Kidney (tissue), 13 donors: ENCODE measurements at regions not wholly inside any gene's neighbourhood (a gene's known extent, or its start where the extent isn't known, plus 50 kb on each side); places are given as distances from the start of the nearest gene placed in this dataset.

Experiments
- DNase-seq, 5 donors: peaks; one replicate each; pipeline ENCODE4 v3.0.0-alpha.2; 2013 to 2020
- FAIRE-seq: peaks from 2 replicates; lab custom pipeline; 2012; peaks lifted over from hg19 to GRCh38; lab: Jason Lieb, UNC
- H3K27ac ChIP-seq, 2 donors: one replicate each; pipeline ENCODE4 v1.7.0; 2013; ENCODE audit warnings: low read depth in 2 of 2, low read length in 2 of 2, inconsistent platforms in 1 of 2
- H3K27me3 ChIP-seq: one replicate; pipeline ENCODE4 v1.7.1; 2013; ENCODE audit warnings: low read length, inconsistent platforms; ENCODE audit not compliant: control insufficient read depth, insufficient read depth
- H3K36me3 ChIP-seq, 3 donors: one replicate each; pipeline versions ENCODE4 v1.7.0 to v1.7.1; 2013; ENCODE audit warnings: low read length in 3 of 3, control low read depth in 1 of 3, inconsistent platforms in 1 of 3; ENCODE audit not compliant: insufficient read depth in 3 of 3, control insufficient read depth in 2 of 3
- H3K4me1 ChIP-seq, 3 donors: one replicate each; pipeline versions ENCODE4 v1.7.0 to v1.7.1; 2013; ENCODE audit warnings: low read length in 3 of 3, inconsistent platforms in 1 of 3, low read depth in 1 of 3; ENCODE audit not compliant: control insufficient read depth in 2 of 3, insufficient read depth in 2 of 3
- H3K4me3 ChIP-seq, 3 donors: one replicate each; pipeline versions ENCODE4 v1.7.0 to v1.8.1; 2013; ENCODE audit warnings: low read length in 3 of 3, control low read depth in 1 of 3, inconsistent platforms in 1 of 3
- H3K9ac ChIP-seq, 3 donors: one replicate each; pipeline versions ENCODE4 v1.7.0 to v1.7.1; 2013; ENCODE audit warnings: low read length in 3 of 3, control low read depth in 1 of 3, inconsistent platforms in 1 of 3
- H3K9me3 ChIP-seq, 3 donors: one replicate each; pipeline versions ENCODE4 v1.7.0 to v1.7.1; 2013; ENCODE audit warnings: low read length in 3 of 3, control low read depth in 1 of 3, inconsistent platforms in 1 of 3; ENCODE audit not compliant: control insufficient read depth in 2 of 3, insufficient read depth in 1 of 3
- intact Hi-C: fragments of 100-400 bp; cut with DNase I; formaldehyde crosslinking; loops from one replicate; pipeline ENCODE4 v1.11.1; 2022
- TF ChIP-seq, protein P1 (sequence below): IDR thresholded peaks from 3 replicates; pipeline ENCODE4 v1.5.1; 2012; ENCODE audit warnings: mild to moderate bottlenecking, moderate library complexity, borderline replicate concordance; ENCODE audit not compliant: insufficient read depth; ENCODE audit errors: extremely low read depth
- donor health status: control.
- donor health status: control.
- donor health status: control.
- donor health status: control.
- donor health status: control.
- donor health status: DM: yes; HTN: yes; CAD: no.
- donor health status: Normal renal cell carcinoma (clear cell type).

DNA sequence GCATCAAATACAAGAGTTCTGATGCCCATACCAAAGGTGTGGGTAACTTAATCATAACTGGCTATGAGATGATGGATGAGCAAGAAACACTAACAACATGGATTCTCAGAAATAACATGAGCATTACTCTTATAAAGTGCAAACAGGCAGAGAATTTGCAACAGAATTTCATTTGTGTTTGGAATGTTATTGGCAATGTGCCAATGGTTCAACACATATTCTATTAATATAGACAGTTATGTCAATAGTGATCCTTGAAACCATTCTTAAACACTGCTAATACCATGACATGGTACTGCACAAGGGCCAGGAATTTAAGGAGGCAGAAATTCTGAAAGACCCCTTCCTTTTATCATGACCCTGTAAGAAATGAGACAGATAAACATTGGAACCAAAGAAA is 217.1 kb upstream of the WSB1 start:
- DNase-seq (no peak), FAIRE-seq (no peak)
- no peaks in the 10 kb centered on the region for H3K4me1 ChIP-seq
- no peak overlapping the region for H3K9ac ChIP-seq
- no peak overlapping the region for H3K27ac ChIP-seq
- H3K9me3 ChIP-seq: no peaks in the 10 kb centered on the region
- no peaks in the 10 kb centered on the region for H3K27me3 ChIP-seq
- H3K36me3 ChIP-seq: no peaks in the 10 kb centered on the region
- TF ChIP-seq, protein P1, sequence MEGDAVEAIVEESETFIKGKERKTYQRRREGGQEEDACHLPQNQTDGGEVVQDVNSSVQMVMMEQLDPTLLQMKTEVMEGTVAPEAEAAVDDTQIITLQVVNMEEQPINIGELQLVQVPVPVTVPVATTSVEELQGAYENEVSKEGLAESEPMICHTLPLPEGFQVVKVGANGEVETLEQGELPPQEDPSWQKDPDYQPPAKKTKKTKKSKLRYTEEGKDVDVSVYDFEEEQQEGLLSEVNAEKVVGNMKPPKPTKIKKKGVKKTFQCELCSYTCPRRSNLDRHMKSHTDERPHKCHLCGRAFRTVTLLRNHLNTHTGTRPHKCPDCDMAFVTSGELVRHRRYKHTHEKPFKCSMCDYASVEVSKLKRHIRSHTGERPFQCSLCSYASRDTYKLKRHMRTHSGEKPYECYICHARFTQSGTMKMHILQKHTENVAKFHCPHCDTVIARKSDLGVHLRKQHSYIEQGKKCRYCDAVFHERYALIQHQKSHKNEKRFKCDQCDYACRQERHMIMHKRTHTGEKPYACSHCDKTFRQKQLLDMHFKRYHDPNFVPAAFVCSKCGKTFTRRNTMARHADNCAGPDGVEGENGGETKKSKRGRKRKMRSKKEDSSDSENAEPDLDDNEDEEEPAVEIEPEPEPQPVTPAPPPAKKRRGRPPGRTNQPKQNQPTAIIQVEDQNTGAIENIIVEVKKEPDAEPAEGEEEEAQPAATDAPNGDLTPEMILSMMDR: no peak
- intact Hi-C loops: no loop called here
- H3K4me3 ChIP-seq: no peak overlapping the region

DNA sequence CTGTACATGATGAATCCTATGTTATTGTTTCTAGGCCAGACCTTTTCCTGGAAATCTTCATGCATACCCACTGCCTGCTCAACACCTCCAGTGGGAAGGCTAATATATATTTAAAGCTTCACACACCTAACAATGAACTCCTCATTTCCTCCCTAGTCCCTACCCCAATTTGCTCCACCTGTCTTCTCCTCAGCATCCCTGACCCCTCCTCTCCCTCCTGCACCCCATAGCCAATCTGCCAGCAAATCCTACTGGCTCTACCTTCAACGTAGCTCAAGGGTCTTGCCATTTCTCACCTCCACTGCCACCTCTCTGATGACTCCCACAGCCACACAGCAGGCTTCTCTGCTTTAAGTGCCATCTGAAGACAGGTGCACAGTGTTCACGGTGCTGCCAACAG is 215.6 kb upstream of the WSB1 start:
- Histone ChIP-seq H3K36me3 (no peaks in the 10 kb centered on the region), H3K9me3 (no peaks in the 10 kb centered on the region), H3K27me3 (no peaks in the 10 kb centered on the region), H3K4me1 (no peaks in the 10 kb centered on the region), H3K4me3 (no peak overlapping the region), H3K9ac (no peak overlapping the region), H3K27ac (no peak overlapping the region)
- DNase-seq (no peak), FAIRE-seq (no peak)
- TF ChIP-seq, protein P1: no peak
- intact Hi-C loops: no loop called here

DNA sequence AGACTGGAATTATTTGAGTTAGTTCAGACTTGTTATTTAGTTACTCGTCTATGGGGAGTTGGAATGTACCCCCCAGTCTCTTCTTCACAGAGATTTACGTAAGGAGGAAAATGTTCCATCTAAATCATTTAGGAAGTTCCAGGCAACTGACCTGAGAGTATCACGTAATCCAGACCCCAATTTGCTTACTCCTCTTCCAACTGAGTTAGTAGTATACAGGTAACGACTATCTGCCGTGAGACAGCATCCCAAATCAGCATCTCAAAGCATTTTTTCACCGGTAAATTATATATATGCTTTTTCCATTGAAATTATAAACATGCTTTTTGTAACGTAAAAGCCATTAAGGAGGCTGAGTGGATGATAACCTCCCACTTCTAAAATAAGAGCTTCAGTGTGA is 214.3 kb upstream of the WSB1 start:
- H3K4me1 ChIP-seq: no peaks in the 10 kb centered on the region
- no peaks in the 10 kb centered on the region for H3K9me3 ChIP-seq
- no peak overlapping the region for H3K9ac ChIP-seq
- no peak overlapping the region for H3K4me3 ChIP-seq
- DNase-seq (no peak), FAIRE-seq (no peak)
- no peaks in the 10 kb centered on the region for H3K27me3 ChIP-seq
- no peak overlapping the region for H3K27ac ChIP-seq
- H3K36me3 ChIP-seq: no peaks in the 10 kb centered on the region
- intact Hi-C loops: no loop called here
- TF ChIP-seq, protein P1: no peak

DNA sequence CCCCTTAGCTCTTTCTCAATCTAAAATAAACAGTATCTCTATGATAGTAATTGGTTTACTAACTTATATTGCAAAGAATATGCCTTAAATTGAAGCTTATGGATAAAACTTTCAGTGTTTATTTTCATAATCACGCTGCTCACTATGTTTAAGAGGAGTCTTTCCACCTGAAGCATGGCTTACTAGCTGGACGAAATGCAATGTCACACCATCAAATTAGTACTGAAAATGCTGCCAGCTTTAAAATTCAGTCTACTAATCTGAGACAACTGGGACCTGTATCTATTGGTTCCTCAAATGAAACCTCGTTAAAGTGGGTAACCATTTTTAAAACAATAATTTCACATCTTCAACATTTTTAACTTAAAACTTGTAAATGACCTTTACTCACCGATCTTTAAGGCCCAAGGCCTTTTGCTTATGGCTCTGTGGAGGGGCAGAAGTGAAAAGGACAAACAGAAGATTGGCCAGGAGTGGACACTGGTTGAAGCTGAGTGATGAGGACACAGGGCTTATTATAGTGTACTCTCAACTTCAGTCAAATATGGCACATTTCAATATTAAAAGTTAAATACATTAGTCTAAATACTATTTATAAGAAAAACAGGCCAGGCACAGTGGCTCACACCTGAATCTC is 212.8 kb upstream of the WSB1 start:
- Histone ChIP-seq H3K9ac (no peak overlapping the region), H3K9me3 (no peaks in the 10 kb centered on the region), H3K4me3 (no peak overlapping the region), H3K36me3 (no peaks in the 10 kb centered on the region), H3K27ac (no peak overlapping the region), H3K4me1 (no peaks in the 10 kb centered on the region), H3K27me3 (no peaks in the 10 kb centered on the region)
- intact Hi-C loops: no loop called here
- TF ChIP-seq, protein P1: no peak
- FAIRE-seq: no peak
- DNase-seq: no peak
